ENCODE measurements at regions not wholly inside any gene's neighbourhood (a gene's known extent, or its start where the extent isn't known, plus 50 kb on each side); places are given as distances from the start of the nearest gene placed in this dataset.

- TF ChIP-seq POLR2AphosphoS5 (IDR thresholded peaks at IDR 0.05) (no peak), POLR2A (IDR thresholded peaks at IDR 0.05) (no peak), EP300 (IDR thresholded peaks at IDR 0.05) (no peak)
These were observed 139.7 kb upstream of the IRX4 start for GRCh38 chr5:2022436-2022835.
